Caco-2 (cell line): ENCODE measurements at regions not wholly inside any gene's neighbourhood (a gene's known extent, or its start where the extent isn't known, plus 50 kb on each side); places are given as distances from the start of the nearest gene placed in this dataset.

ENCODE experiments used
- BruUV-seq: library from RNA; stranded (reverse); fragments of 400-500 nt; replicated peaks from 2 replicates; lab custom pipeline; 2021; lab: Mats Ljungman, UMichigan
- CTCF ChIA-PET: fragments of 300-600 bp; sonication (Branson Sonifier 250); formaldehyde crosslinking; loops from one replicate; lab custom pipeline; 2022; ENCODE audit warnings: antibody characterized with exemption; lab: Charles Lee
- POLR2A ChIA-PET: fragments of 300-600 bp; sonication (Branson Sonifier 250); formaldehyde crosslinking; loops from one replicate; lab custom pipeline; 2022; ENCODE audit warnings: antibody characterized with exemption; lab: Charles Lee
- DNase-seq, 2 experiments: peaks; one replicate each; pipeline versions ENCODE4 v3.0.0 to v3.0.0-alpha.2; 2020 to 2022
- H3K27me3 ChIP-seq: replicated peaks from 2 replicates; pipeline ENCODE4 v1.6.0; 2011; ENCODE audit warnings: low read length; ENCODE audit not compliant: control insufficient read depth, insufficient read depth
- H3K36me3 ChIP-seq: 2 replicates; pipeline ENCODE4 v1.5.1; 2011; ENCODE audit warnings: low read length; ENCODE audit not compliant: control insufficient read depth, insufficient read depth
- H3K4me1 ChIP-seq: fragments of 250-450 bp; sonication (Bioruptor Pico); 2 replicates; pipeline ENCODE4 v1.5.1; 2020; ENCODE audit warnings: mild to moderate bottlenecking
- H3K4me3 ChIP-seq: 2 replicates; pipeline ENCODE4 v1.5.1; 2011; ENCODE audit warnings: low read depth, mild to moderate bottlenecking, control low read depth, low read length
- H3K9me3 ChIP-seq: fragments of 250-450 bp; sonication (Bioruptor Pico); 2 replicates; pipeline ENCODE4 v1.5.1; 2020; ENCODE audit warnings: mild to moderate bottlenecking, moderate library complexity
- H3K27ac Mint-ChIP-seq: one replicate; pipeline ENCODE4 v1.8.0; 2022; ENCODE audit warnings: mixed read lengths; ENCODE audit not compliant: unreplicated experiment
- H3K27me3 Mint-ChIP-seq: one replicate; pipeline ENCODE4 v1.8.0; 2022; ENCODE audit warnings: mixed read lengths; ENCODE audit not compliant: insufficient read depth, unreplicated experiment
- H3K36me3 Mint-ChIP-seq: one replicate; pipeline ENCODE4 v1.8.0; 2022; ENCODE audit warnings: mild to moderate bottlenecking, mixed read lengths; ENCODE audit not compliant: insufficient read depth, unreplicated experiment
- H3K4me1 Mint-ChIP-seq: one replicate; pipeline ENCODE4 v1.8.0; 2022; ENCODE audit warnings: low read depth, mixed read lengths; ENCODE audit not compliant: unreplicated experiment
- H3K4me3 Mint-ChIP-seq: one replicate; pipeline ENCODE4 v1.8.0; 2022; ENCODE audit warnings: mild to moderate bottlenecking, moderate library complexity, mixed read lengths; ENCODE audit not compliant: unreplicated experiment
- H3K9me3 Mint-ChIP-seq: one replicate; pipeline ENCODE4 v1.8.0; 2022; ENCODE audit warnings: mixed read lengths; ENCODE audit not compliant: unreplicated experiment
- CTCF ChIP-seq, 2 experiments: fragments of 200-600 bp in 1 of 2; IDR thresholded peaks; 1 replicate in 1 of 2; 2 replicates in 1 of 2; pipeline versions ENCODE4 v1.5.1 to v1.8.0; 2011 to 2022; ENCODE audit warnings: antibody characterized with exemption in 1 of 2, control low read depth in 1 of 2, inconsistent platforms in 1 of 2, low read depth in 1 of 2, low read length in 1 of 2, mild to moderate bottlenecking in 1 of 2, moderate library complexity in 1 of 2; ENCODE audit not compliant: insufficient read depth in 1 of 2, severe bottlenecking in 1 of 2, unreplicated experiment in 1 of 2
- intact Hi-C: fragments of 100-400 bp; cut with micrococcal nuclease; formaldehyde crosslinking; loops from one replicate; pipeline ENCODE4 v1.10.0; 2022; ENCODE audit not compliant: unreplicated experiment

DNA sequence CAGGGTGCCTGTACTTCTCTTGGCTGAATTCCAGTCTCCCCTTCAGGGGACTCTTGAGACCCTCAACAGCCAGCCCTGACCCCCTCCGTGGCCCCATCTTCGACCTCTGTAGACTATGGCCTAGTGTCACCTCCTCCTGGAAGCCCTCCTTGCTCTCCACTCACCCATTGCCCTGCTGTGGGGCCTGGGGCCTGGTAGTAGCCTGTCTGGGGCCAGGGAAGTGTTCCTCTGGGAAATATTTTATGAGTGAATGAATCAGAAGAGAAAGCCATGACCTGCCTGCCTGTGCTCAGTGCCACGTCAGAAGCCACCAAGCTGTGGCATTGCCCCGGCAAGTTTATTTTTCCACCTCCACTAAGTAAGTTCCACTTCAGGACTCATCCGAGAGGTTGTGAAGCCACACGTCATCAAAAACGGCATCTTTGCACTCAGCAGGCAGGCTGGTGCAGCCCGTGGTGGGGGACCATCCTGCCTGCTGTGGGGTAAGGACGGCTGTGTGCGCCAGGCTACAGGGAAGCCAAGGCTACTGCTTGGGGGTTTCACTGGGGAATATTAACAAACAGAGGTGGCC is 59.6 kb upstream of the PPARA start:
- POLR2A ChIA-PET = no interaction called here
- Mint-ChIP-seq H3K9me3 (no peaks in the 10 kb centered on the region), H3K27me3 (no peaks in the 10 kb centered on the region), H3K27ac (no peak overlapping the region), H3K4me1 (no peaks in the 10 kb centered on the region), H3K4me3 (no peak overlapping the region), H3K36me3 (peaks cover 12% of the 10 kb centered on the region)
- no peak for TF ChIP-seq CTCF (IDR thresholded peaks at IDR 0.05; ENCODE audit: insufficient read depth in 1 of 2, low read depth in 1 of 2, low read length in 1 of 2, severe bottlenecking in 1 of 2, unreplicated experiment in 1 of 2)
- intact Hi-C loops = no loop called here
- no TSS peak for BruUV-seq
- Histone ChIP-seq H3K36me3 (no peaks in the 10 kb centered on the region; the same call in 1 of the 2 replicates), H3K9me3 (no peaks in the 10 kb centered on the region), H3K4me1 (peaks cover 9% of the 10 kb centered on the region), H3K4me3 (no peak overlapping the region), H3K27me3 (no peaks in the 10 kb centered on the region)
- no peak for DNase-seq
- CTCF ChIA-PET = no interaction called here

DNA sequence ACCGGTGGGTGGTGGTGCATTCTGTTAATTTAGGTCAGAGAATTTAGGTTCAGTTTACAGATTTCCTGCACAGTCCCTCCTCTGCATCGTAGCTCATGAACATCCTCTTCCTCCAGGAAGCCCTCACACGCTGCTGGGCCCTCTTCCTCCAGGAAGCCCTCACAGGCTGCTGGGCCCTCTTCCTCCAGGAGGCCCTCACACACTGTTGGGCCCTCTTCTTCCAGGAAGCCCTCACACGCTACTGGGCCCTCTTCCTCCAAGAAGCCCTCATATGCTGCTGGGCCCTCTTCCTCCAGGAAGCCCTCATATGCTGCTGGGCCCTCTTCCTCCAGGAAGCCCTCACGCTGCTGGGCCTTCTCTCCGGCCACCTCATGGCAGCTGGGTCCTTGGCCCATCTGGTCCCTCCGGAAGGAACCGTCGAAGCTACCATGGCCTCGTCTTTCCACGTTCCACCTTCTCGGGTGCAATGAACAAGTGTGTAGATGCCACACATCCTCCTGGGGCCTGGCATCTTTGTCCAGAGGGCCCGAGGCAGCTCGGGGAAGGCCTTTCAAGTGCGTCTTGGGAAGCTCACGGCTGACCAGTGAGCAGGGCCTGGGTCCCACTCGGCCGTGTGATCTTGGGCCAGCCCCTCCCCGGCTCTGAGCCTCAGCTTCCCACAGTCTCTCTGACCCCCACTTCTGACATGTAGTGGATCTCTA is 58.9 kb upstream of the PPARA start:
- Mint-ChIP-seq H3K4me1 (no peaks in the 10 kb centered on the region), H3K4me3 (no peak overlapping the region), H3K9me3 (no peaks in the 10 kb centered on the region), H3K27ac (no peak overlapping the region), H3K36me3 (peaks cover 12% of the 10 kb centered on the region), H3K27me3 (no peaks in the 10 kb centered on the region)
- H3K36me3 ChIP-seq = no peaks in the 10 kb centered on the region; the same call in 1 of the 2 replicates
- H3K4me1 ChIP-seq = peaks cover 9% of the 10 kb centered on the region
- CTCF ChIA-PET = no interaction called here
- DNase-seq = no peak
- H3K27me3 ChIP-seq = no peaks in the 10 kb centered on the region
- intact Hi-C loops = no loop called here
- no peaks in the 10 kb centered on the region for H3K9me3 ChIP-seq
- TF ChIP-seq CTCF (IDR thresholded peaks at IDR 0.05; ENCODE audit: insufficient read depth in 1 of 2, low read depth in 1 of 2, low read length in 1 of 2, severe bottlenecking in 1 of 2, unreplicated experiment in 1 of 2) = no peak
- POLR2A ChIA-PET = interaction anchor here (0.5 kb wide), 1 partner anchor 77 kb away, joined by 10 read pairs; no protein-coding TSS in a partner anchor
- no peak overlapping the region for H3K4me3 ChIP-seq
- BruUV-seq = no TSS peak

DNA sequence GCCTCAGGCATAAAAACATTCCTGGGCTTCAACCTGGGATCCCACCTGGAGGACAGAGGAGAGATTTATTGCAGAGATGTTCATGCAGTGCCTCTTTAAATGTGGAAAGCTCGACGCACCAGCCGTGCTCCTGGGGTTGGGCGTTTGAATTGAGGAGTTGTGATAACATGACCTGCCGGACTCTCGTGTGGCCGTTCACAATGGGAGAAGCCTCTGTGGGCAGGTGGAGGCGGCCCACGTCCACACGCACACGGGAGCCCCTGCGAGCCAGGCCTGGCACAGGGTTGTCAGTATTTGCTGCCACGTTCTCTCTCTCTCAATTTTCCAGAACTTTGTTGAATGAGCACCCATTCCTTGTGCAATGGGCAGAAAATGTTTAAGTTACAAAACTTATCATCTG is 58.3 kb upstream of the PPARA start:
- TF ChIP-seq CTCF (IDR thresholded peaks at IDR 0.05; ENCODE audit: insufficient read depth in 1 of 2, low read depth in 1 of 2, low read length in 1 of 2, severe bottlenecking in 1 of 2, unreplicated experiment in 1 of 2) = no peak
- DNase-seq = no peak
- no peaks in the 10 kb centered on the region for H3K27me3 ChIP-seq
- peaks cover 12% of the 10 kb centered on the region for H3K36me3 Mint-ChIP-seq
- no peak overlapping the region for H3K27ac Mint-ChIP-seq
- peaks cover 6% of the 10 kb centered on the region for H3K4me1 ChIP-seq
- POLR2A ChIA-PET = interaction anchor here (0.5 kb wide), 1 partner anchor 78 kb away, joined by 10 read pairs; no protein-coding TSS in a partner anchor
- no peaks in the 10 kb centered on the region for H3K27me3 Mint-ChIP-seq
- no peak overlapping the region for H3K4me3 Mint-ChIP-seq
- H3K4me1 Mint-ChIP-seq = no peaks in the 10 kb centered on the region
- no peaks in the 10 kb centered on the region for H3K9me3 Mint-ChIP-seq
- CTCF ChIA-PET = no interaction called here
- H3K36me3 ChIP-seq = no peaks in the 10 kb centered on the region; the same call in 1 of the 2 replicates
- no peaks in the 10 kb centered on the region for H3K9me3 ChIP-seq
- H3K4me3 ChIP-seq = no peak overlapping the region
- intact Hi-C loops = no loop called here
- no TSS peak for BruUV-seq
